GM12878 (cell line): ENCODE measurements at regions not wholly inside any gene's neighbourhood (a gene's known extent, or its start where the extent isn't known, plus 50 kb on each side); places are given as distances from the start of the nearest gene placed in this dataset.

Experiments used
- CTCF ChIP-seq, 3 experiments: IDR thresholded peaks in 2 of 3; conservative IDR thresholded peaks in 1 of 3; 2 replicates each; pipeline ENCODE4 v1.5.1; 2011; ENCODE audit warnings: low read depth in 3 of 3, low read length in 3 of 3, mild to moderate bottlenecking in 3 of 3, control low read depth in 2 of 3, moderate library complexity in 2 of 3, inconsistent platforms in 1 of 3, mixed read lengths in 1 of 3; ENCODE audit not compliant: control insufficient read depth in 2 of 3, insufficient read depth in 1 of 3; ENCODE audit errors: extremely low read depth in 1 of 3
- SMAD1 ChIP-seq: fragments of 450-650 bp; IDR thresholded peaks from 2 replicates; pipeline ENCODE4 v1.6.1; 2018; ENCODE audit warnings: mild to moderate bottlenecking, low read depth; ENCODE audit not compliant: partially characterized antibody

- TF ChIP-seq CTCF (IDR thresholded peaks at IDR 0.05 in 2 of 3, conservative IDR thresholded peaks at IDR 0.05 in 1 of 3; ENCODE audit: control insufficient read depth in 2 of 3, extremely low read depth in 1 of 3, insufficient read depth in 1 of 3, low read depth in 3 of 3, low read length in 3 of 3) (no peak), SMAD1 (no peak)
These were observed 671.7 kb upstream of the NR2F2 start for GRCh38 chr15:95658799-95659198.
